CD4-positive, CD25-positive, alpha-beta regulatory T cell (primary cell): ENCODE measurements at regions not wholly inside any gene's neighbourhood (a gene's known extent, or its start where the extent isn't known, plus 50 kb on each side); places are given as distances from the start of the nearest gene placed in this dataset.

Experiments used
- ATAC-seq, 2 donors: fragments of 150-1000 bp; cut with Tn5 transposase; one replicate each; pipeline ENCODE4 v1.10.0; 2021; ENCODE audit warnings: low read depth in 2 of 2, moderate number of reproducible peaks in 2 of 2, moderate library complexity in 1 of 2
- DNase-seq, 3 donors: peaks; one replicate each; pipeline versions ENCODE4 v3.0.0 to v3.0.0-alpha.2; 2012 to 2022; ENCODE audit warnings: mixed read lengths in 1 of 3
- H3K27ac ChIP-seq: one replicate; pipeline ENCODE4 v1.7.0; 2013; ENCODE audit warnings: mild to moderate bottlenecking, low read length; ENCODE audit not compliant: insufficient read depth, poor library complexity, severe bottlenecking
- H3K27me3 ChIP-seq: one replicate; pipeline ENCODE4 v1.7.0; 2013; ENCODE audit warnings: low read length; ENCODE audit not compliant: control insufficient read depth, insufficient read depth
- H3K36me3 ChIP-seq: one replicate; pipeline ENCODE4 v1.7.0; 2013; ENCODE audit warnings: mild to moderate bottlenecking, low read length, moderate library complexity; ENCODE audit not compliant: control insufficient read depth, insufficient read depth
- H3K4me1 ChIP-seq: 2 replicates; pipeline ENCODE4 v1.7.0; 2013; ENCODE audit warnings: mild to moderate bottlenecking, low read length; ENCODE audit not compliant: insufficient read depth, control insufficient read depth, poor library complexity, severe bottlenecking
- H3K4me3 ChIP-seq: one replicate; pipeline ENCODE4 v1.7.0; 2013; ENCODE audit warnings: low read depth, mild to moderate bottlenecking, low read length, moderate library complexity
- H3K9me3 ChIP-seq, 2 experiments: 1 replicate in 1 of 2; 2 replicates in 1 of 2; pipeline ENCODE4 v1.7.0; 2013; ENCODE audit warnings: low read length in 2 of 2, mild to moderate bottlenecking in 1 of 2, moderate library complexity in 1 of 2; ENCODE audit not compliant: control insufficient read depth in 2 of 2
- H3K27ac Mint-ChIP-seq, 3 donors: one replicate each; pipeline ENCODE4 v1.8.0; 2020 to 2022; ENCODE audit warnings: mild to moderate bottlenecking in 3 of 3, mixed read lengths in 3 of 3, moderate library complexity in 2 of 3
- H3K27me3 Mint-ChIP-seq: one replicate; pipeline ENCODE4 v1.8.0; 2022; ENCODE audit warnings: mild to moderate bottlenecking, mixed read lengths
- H3K36me3 Mint-ChIP-seq: one replicate; pipeline ENCODE4 v1.8.0; 2020; ENCODE audit warnings: mixed read lengths
- H3K4me1 Mint-ChIP-seq, 4 donors: one replicate each; pipeline ENCODE4 v1.8.0; 2020 to 2022; ENCODE audit warnings: mixed read lengths in 4 of 4, mild to moderate bottlenecking in 1 of 4
- H3K4me3 Mint-ChIP-seq, 4 donors: one replicate each; pipeline ENCODE4 v1.8.0; 2020 to 2022; ENCODE audit warnings: mild to moderate bottlenecking in 4 of 4, mixed read lengths in 4 of 4, moderate library complexity in 3 of 4
- H3K9me3 Mint-ChIP-seq, 7 donors: one replicate each; pipeline ENCODE4 v1.8.0; 2020 to 2022; ENCODE audit warnings: mixed read lengths in 7 of 7, mild to moderate bottlenecking in 3 of 7, moderate library complexity in 2 of 7

GRCh38 chr15:96914081-96914480, 583.6 kb downstream of the NR2F2 start:
- Histone ChIP-seq H3K4me1 (no peaks in the 10 kb centered on the region), H3K9me3 (peaks cover 9 to 11% of the 10 kb centered on the region in 2 experiments), H3K27me3 (no peaks in the 10 kb centered on the region), H3K27ac (no peak overlapping the region), H3K36me3 (no peaks in the 10 kb centered on the region), H3K4me3 (no peak overlapping the region)
- H3K9me3 Mint-ChIP-seq = peaks cover 2 to 29% (median 10%) of the 10 kb centered on the region in 7 donors
- H3K27ac Mint-ChIP-seq = no peak overlapping the region
- no peak overlapping the region for H3K4me3 Mint-ChIP-seq
- ATAC-seq = no peak
- no peak for DNase-seq
- H3K36me3 Mint-ChIP-seq = no peaks in the 10 kb centered on the region
- H3K4me1 Mint-ChIP-seq = no peaks in the 10 kb centered on the region
- no peaks in the 10 kb centered on the region for H3K27me3 Mint-ChIP-seq

DNA sequence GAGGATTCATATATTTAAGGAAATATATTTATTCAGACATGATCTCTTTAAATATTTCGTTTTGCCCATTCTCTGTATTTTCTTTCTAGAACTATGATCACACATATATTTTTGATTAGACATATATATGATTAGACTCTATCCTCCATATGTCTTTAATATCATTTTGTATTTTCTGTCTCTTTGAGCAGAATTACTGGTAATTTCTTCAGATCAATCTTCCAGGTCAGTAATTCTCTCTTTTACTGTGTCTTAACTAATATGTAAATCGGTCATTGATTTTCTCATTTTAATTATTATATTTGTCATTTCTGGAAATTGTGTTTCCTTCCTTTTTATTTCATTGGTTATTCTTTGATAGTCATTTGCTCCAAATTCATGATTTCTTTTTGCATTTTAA, 586.2 kb downstream of the NR2F2 start:
- no peaks in the 10 kb centered on the region for H3K27me3 ChIP-seq
- Mint-ChIP-seq H3K4me3 (no peak overlapping the region), H3K4me1 (no peaks in the 10 kb centered on the region), H3K27ac (no peak overlapping the region), H3K9me3 (peaks cover 7 to 42% (median 12%) of the 10 kb centered on the region in 7 donors), H3K27me3 (no peaks in the 10 kb centered on the region), H3K36me3 (no peaks in the 10 kb centered on the region)
- no peak overlapping the region for H3K4me3 ChIP-seq
- peaks cover 9 to 11% of the 10 kb centered on the region in 2 experiments for H3K9me3 ChIP-seq
- ATAC-seq (no peak), DNase-seq (no peak)
- no peaks in the 10 kb centered on the region for H3K4me1 ChIP-seq
- H3K36me3 ChIP-seq = no peaks in the 10 kb centered on the region
- no peak overlapping the region for H3K27ac ChIP-seq

DNA sequence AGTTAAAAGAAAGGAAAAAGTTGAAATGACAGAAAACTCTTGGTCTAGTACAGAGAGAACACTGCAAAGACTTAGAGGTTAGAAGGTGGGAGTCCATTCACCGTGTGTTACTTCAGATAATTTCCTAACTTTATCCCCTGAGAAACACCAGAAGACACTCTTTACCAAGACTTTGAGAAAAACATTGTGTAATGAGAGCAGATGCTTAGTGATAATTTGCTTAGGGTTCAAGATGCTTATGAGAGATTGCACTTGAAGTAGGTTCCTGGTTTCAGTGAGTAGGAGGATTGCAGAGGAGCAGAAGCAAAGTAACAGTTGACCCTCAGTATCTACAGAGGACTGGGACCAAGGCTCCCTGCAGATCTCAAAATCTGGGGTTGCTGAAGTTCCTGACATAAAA, 594.1 kb downstream of the NR2F2 start:
- Mint-ChIP-seq H3K27me3 (no peaks in the 10 kb centered on the region), H3K36me3 (no peaks in the 10 kb centered on the region), H3K4me1 (no peaks in the 10 kb centered on the region), H3K9me3 (peaks cover 4 to 23% (median 10%) of the 10 kb centered on the region in 7 donors), H3K27ac (no peak overlapping the region), H3K4me3 (no peak overlapping the region)
- Histone ChIP-seq H3K27me3 (no peaks in the 10 kb centered on the region), H3K4me1 (no peaks in the 10 kb centered on the region), H3K4me3 (no peak overlapping the region), H3K27ac (no peak overlapping the region), H3K36me3 (no peaks in the 10 kb centered on the region), H3K9me3 (no peaks in the 10 kb centered on the region)
- ATAC-seq = no peak
- no peak for DNase-seq

- no peak for ATAC-seq
- Histone ChIP-seq H3K9me3 (peaks cover 0 to 7% of the 10 kb centered on the region in 2 experiments), H3K27me3 (no peaks in the 10 kb centered on the region), H3K36me3 (no peaks in the 10 kb centered on the region), H3K27ac (no peak overlapping the region), H3K4me3 (no peak overlapping the region), H3K4me1 (no peaks in the 10 kb centered on the region)
- Mint-ChIP-seq H3K27me3 (peaks cover 6% of the 10 kb centered on the region), H3K4me3 (no peak overlapping the region), H3K27ac (no peak overlapping the region), H3K4me1 (no peaks in the 10 kb centered on the region), H3K9me3 (peaks cover 0 to 11% (median 0%) of the 10 kb centered on the region in 7 donors), H3K36me3 (no peaks in the 10 kb centered on the region)
- no peak for DNase-seq
Measured at GRCh38 chr15:96947296-96948229, 617.1 kb downstream of the NR2F2 start.

DNA sequence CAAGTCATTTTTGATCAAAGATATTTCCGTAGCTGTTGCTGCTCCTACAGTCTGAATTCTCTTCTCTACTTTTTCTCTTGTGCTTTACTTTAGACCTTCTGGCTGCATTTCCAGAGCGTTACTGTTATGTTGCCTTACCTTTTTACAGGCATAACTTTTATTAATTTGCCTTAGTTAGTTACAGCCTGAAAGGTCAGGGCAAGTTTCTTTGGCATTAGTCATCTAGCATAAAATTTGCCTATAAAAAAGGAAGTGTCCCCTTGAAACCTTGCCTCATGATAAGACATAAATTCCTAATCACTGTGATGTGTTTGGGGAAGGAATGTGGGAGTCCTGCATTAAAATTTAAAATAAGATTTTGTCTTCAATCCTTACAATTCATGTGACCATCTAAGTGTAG, 618.5 kb downstream of the NR2F2 start:
- Mint-ChIP-seq H3K4me3 (no peak overlapping the region), H3K9me3 (peaks cover 0 to 11% (median 3%) of the 10 kb centered on the region in 7 donors), H3K27ac (no peak overlapping the region), H3K36me3 (no peaks in the 10 kb centered on the region), H3K27me3 (peaks cover 6% of the 10 kb centered on the region), H3K4me1 (no peaks in the 10 kb centered on the region)
- no peaks in the 10 kb centered on the region for H3K4me1 ChIP-seq
- H3K36me3 ChIP-seq = no peaks in the 10 kb centered on the region
- H3K9me3 ChIP-seq = peaks cover 0 to 7% of the 10 kb centered on the region in 2 experiments
- DNase-seq (no peak), ATAC-seq (no peak)
- no peaks in the 10 kb centered on the region for H3K27me3 ChIP-seq
- H3K4me3 ChIP-seq = no peak overlapping the region
- no peak overlapping the region for H3K27ac ChIP-seq

DNA sequence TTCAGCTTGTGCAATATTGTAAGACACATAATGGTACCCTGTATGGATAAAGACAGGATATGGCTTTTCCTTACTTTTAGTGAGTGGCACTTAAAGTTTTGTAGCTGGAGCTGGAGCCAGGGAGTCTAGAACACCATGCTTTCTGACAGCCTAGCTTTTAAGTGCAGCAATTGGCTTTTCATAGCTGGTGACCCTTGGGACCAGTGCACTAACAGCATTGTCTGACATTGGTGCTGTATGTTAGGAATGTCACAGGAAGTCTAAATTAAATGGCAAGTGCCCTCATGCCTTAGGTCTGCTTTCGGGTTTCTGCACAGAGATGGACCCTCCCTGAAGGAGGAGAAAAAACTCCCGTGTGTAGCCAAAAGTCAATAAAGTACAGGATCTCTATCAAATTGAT, 628.2 kb downstream of the NR2F2 start:
- no peaks in the 10 kb centered on the region for H3K27me3 Mint-ChIP-seq
- H3K4me3 ChIP-seq = no peak overlapping the region
- no peaks in the 10 kb centered on the region for H3K4me1 ChIP-seq
- no peak for DNase-seq
- H3K27ac Mint-ChIP-seq = no peak overlapping the region
- peaks cover 2 to 30% (median 5%) of the 10 kb centered on the region in 7 donors for H3K9me3 Mint-ChIP-seq
- H3K27me3 ChIP-seq = no peaks in the 10 kb centered on the region
- H3K36me3 ChIP-seq = no peaks in the 10 kb centered on the region
- H3K27ac ChIP-seq = no peak overlapping the region
- H3K4me3 Mint-ChIP-seq = no peak overlapping the region
- H3K36me3 Mint-ChIP-seq = no peaks in the 10 kb centered on the region
- H3K9me3 ChIP-seq = no peaks in the 10 kb centered on the region
- no peak for ATAC-seq
- no peaks in the 10 kb centered on the region for H3K4me1 Mint-ChIP-seq

GRCh38 chr15:96959501-96959900, 629.0 kb downstream of the NR2F2 start:
- Mint-ChIP-seq H3K27ac (no peak overlapping the region), H3K27me3 (no peaks in the 10 kb centered on the region), H3K4me3 (no peak overlapping the region), H3K36me3 (no peaks in the 10 kb centered on the region), H3K4me1 (no peaks in the 10 kb centered on the region), H3K9me3 (peaks cover 0 to 26% (median 5%) of the 10 kb centered on the region in 7 donors)
- no peaks in the 10 kb centered on the region for H3K9me3 ChIP-seq
- H3K4me3 ChIP-seq = no peak overlapping the region
- H3K27ac ChIP-seq = no peak overlapping the region
- DNase-seq (no peak), ATAC-seq (no peak)
- no peaks in the 10 kb centered on the region for H3K4me1 ChIP-seq
- H3K27me3 ChIP-seq = no peaks in the 10 kb centered on the region
- no peaks in the 10 kb centered on the region for H3K36me3 ChIP-seq
